ENCODE measurements at regions not wholly inside any gene's neighbourhood (a gene's known extent, or its start where the extent isn't known, plus 50 kb on each side); places are given as distances from the start of the nearest gene placed in this dataset.

- intact Hi-C loops (cut with micrococcal nuclease): no loop called here
- ChIA-PET POLR2A (no interaction called here), CTCF (no interaction called here)
- H3K4me2 ChIP-seq (ENCODE audit: insufficient read depth, low read length): no peak overlapping the region
- H3K9me1 ChIP-seq (replicated peaks; ENCODE audit: control insufficient read depth, extremely low read depth, insufficient read depth, low read length): no peaks in the 10 kb centered on the region
- no peak overlapping the region for H3K9ac ChIP-seq (replicated peaks; ENCODE audit: extremely low read depth, insufficient read depth, low read length)
- BruUV-seq (replicated peaks): no TSS peak
- H3K27ac ChIP-seq (ENCODE audit: insufficient read depth, low read depth, low read length): no peak overlapping the region
- H3K4me3 ChIP-seq (replicated peaks in 1 of 3; ENCODE audit: insufficient read depth in 1 of 3, low read depth in 1 of 3, low read length in 3 of 3): no peak overlapping the region
- H3K36me3 ChIP-seq (ENCODE audit: control insufficient read depth in 2 of 2, extremely low read depth in 1 of 2, insufficient read depth in 2 of 2, low read length in 2 of 2): no peaks in the 10 kb centered on the region
- H3K27me3 ChIP-seq (ENCODE audit: control insufficient read depth in 2 of 2, insufficient read depth in 2 of 2, low read length in 2 of 2): peaks cover 3 to 5% of the 10 kb centered on the region in 2 experiments
- no peaks in the 10 kb centered on the region for H3K9me3 ChIP-seq (replicated peaks; ENCODE audit: control insufficient read depth, insufficient read depth, low read length)
- H2AFZ ChIP-seq (ENCODE audit: low read depth, low read length): no peak overlapping the region
- no peaks in the 10 kb centered on the region for H3K4me1 ChIP-seq (ENCODE audit: control insufficient read depth, extremely low read depth, insufficient read depth, low read length)
- no peaks in the 10 kb centered on the region for H4K20me1 ChIP-seq (replicated peaks; ENCODE audit: control insufficient read depth, extremely low read depth, insufficient read depth, low read length)
- no peak for DNase-seq (ENCODE audit: low read depth, low spot score)
- no peaks in the 10 kb centered on the region for H3K79me2 ChIP-seq (ENCODE audit: control insufficient read depth, insufficient read depth, low read length)
- dilution Hi-C loops (cut with MboI; ENCODE audit: extremely low pct_ligation_motif_present, low sequenced_read_pairs): no loop called here
- FAIRE-seq: no peak
- TF ChIP-seq GATA2 (IDR thresholded peaks at IDR 0.05; ENCODE audit: insufficient read depth, insufficient read length, low read depth, low read length): no peak
- TF ChIP-seq EZH2 (IDR thresholded peaks at IDR 0.05; ENCODE audit: borderline replicate concordance, low read depth, low read length, severe bottlenecking): no peak
- no peak for TF ChIP-seq MAX (IDR thresholded peaks at IDR 0.05; ENCODE audit: insufficient read depth, insufficient read length)
- no peak for TF ChIP-seq FOS (IDR thresholded peaks at IDR 0.05; ENCODE audit: borderline replicate concordance, insufficient read depth, low read length)
- TF ChIP-seq MYC (IDR thresholded peaks at IDR 0.05; ENCODE audit: low read depth, low read length): no peak
- TF ChIP-seq CTCF (IDR thresholded peaks at IDR 0.05; ENCODE audit: extremely low read depth in 1 of 2, insufficient read depth in 1 of 2, low read depth in 1 of 2, low read length in 2 of 2): no peak
- TF ChIP-seq POLR2A (IDR thresholded peaks at IDR 0.05; ENCODE audit: low read depth, low read length): no peak
- TF ChIP-seq POLR2AphosphoS5 (IDR thresholded peaks at IDR 0.05; ENCODE audit: insufficient read depth, low read depth, low read length): no peak
- TF ChIP-seq JUN (IDR thresholded peaks at IDR 0.05; ENCODE audit: borderline replicate concordance, insufficient read depth, insufficient read length, low read depth): no peak
These were observed 100.6 kb upstream of the RUNX1 start for GRCh38 chr21:35149698-35150097.

Data from endothelial cell of umbilical vein (primary cell).